NCI-H2107 treated with DMSO at 0.1 percent for 48 hours (cell line): ENCODE measurements at regions not wholly inside any gene's neighbourhood (a gene's known extent, or its start where the extent isn't known, plus 50 kb on each side); places are given as distances from the start of the nearest gene placed in this dataset.
A peak's percentile ranks its signal among the peaks of the same experiment; 100 is the strongest.

Experiments
- DNase-seq: peaks from one replicate; lab custom pipeline; 2025; ENCODE audit not compliant: unreplicated experiment; lab: John Stamatoyannopoulos, UW

DNA sequence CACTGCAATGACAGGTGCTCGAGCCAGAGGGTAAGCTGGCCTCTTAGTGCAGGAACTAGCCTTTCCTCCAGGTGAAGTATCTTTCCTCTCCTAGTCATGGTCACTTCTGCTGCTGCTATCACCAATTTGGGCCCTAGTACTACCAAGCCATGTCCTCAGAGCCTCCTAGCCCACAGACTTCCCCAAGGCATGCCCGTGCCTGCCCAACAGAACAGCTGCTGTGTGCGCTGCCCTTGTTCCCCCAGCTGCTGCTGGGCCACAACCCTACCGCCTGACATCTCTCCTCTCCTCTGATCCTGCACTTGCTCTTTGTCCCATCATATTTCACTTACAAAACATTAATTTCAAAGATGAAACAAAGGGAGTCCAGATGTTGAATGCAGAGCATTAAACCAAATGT lies 168.5 kb upstream of the FREM2 start:
- DNase-seq, result peak; percentile 9

DNA sequence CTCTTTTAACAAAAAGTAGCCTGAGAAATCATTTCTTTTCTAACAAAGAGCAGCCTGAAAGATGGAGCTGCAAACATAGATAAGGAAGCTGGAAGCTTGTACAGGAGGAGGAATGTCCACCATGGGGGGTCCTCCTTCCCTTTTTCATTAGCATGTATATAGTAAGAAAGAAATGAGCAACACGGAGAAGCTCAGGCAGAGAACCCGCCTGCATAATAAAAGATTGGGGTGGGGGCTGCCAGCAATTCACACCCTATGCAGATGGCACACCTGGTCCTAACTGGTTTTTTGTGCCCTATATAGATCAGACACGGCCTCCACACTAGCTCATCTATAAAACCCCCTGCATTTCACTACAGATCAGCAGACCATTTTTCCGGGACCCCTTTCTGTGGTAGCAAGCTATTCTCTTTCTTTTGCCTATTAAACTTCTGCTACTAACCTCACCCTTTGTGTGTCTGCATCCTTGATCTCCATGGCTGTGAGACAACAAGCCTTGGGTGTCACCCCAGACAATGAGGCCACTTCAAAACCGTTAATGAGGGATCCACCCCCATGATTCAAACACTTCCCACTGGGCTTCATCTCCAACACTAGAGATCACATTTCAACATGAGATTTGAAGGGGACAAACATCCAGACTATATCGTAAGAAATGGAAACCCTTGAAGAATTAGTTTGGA lies 167.5 kb upstream of the FREM2 start:
- peak; percentile 38 for DNase-seq

DNA sequence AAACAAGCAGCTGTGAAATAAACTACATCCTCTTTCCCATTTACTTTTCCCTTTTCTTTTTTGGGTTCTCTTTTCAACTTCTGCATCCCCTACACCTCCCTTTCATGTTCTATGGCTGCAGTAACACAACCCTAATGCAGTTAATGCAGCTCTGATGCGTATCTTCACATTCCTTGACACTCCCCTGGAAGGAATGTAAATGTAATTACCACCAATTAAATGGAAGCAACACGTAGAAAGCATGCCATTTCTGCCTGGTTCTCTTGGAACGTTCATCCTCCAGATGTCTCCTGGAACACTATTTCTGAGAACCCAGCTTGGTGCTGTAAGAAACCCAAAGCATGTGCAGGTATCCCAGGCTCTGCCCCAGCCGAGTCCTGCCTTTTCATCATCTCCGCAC lies 166.8 kb upstream of the FREM2 start:
- no peak for DNase-seq

DNA sequence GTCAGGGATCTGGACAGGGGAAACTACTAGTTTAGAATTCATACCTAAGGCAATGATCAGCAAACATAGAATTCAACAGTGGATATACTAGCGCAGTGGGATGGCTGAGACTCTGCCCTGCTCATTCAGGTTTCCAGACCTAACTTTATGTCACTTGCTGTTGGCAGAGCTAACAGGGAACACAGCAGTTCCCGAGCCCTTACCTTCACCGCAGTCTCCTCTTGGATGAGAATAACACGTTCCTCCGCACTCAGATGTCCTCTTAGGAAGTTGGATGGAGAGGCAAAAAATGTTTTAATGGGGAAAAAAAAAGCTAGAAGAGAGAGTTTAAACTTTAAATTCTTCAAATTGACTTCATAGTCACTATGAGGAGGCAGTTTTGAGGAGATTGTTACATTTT lies 159.7 kb upstream of the FREM2 start:
- no peak for DNase-seq

DNA sequence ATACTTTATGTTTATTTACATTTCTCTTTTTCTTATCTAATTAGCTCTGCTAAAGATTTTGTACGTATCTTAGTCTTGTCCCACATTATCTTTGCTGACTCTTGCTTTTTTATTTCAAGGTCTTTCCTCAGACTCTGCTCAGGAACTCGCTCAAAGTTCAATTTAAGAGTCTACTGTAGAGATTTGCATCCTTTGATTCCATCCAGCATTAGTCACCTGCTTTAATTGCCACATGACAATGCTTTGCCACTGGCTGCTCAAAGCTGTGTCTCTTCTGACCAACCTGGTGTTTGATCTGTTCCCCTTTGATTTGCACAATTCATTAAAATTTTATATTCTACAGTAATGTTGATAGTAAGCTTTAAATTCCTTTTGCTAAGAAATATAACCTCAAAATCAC lies 157.9 kb upstream of the FREM2 start:
- DNase-seq, result no peak

DNA sequence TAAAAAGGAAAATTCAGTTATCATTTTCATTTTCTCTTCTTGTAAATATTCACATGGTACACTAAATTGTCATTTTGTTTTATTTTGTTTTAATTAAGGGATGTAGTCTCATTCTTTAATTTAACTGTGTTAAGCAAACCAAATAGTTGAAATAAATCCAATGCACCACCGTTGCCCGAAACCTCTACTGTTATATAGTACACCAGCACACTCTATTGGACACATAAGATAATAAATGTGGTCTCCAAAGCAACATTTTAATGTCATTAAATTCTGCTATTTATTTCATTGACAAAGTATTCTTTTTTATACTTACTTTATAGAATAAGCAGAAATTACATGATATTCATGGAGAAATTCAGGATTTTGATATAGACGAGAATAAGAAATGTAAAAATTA lies 156.4 kb upstream of the FREM2 start:
- peak; percentile 25 for DNase-seq

DNA sequence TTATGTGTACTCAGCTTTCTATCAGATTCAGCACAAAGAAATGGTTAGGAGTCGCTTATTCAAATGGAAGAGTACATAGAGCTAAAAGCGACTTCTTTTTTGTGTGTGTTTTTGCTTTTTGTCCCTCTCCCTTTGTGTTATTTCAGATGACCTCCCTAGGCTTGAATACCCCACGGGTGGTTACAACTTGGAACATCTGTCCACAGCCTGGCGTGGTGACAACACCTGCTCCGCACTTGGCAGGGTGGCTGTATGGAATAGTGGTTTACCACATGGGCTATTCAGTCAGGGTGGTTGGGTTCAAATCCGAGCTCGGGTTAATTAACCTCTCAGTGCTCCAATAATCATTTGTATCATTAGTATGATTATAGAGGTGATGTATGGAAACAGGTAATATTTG lies 151.6 kb upstream of the FREM2 start:
- peak; percentile 71 for DNase-seq

DNA sequence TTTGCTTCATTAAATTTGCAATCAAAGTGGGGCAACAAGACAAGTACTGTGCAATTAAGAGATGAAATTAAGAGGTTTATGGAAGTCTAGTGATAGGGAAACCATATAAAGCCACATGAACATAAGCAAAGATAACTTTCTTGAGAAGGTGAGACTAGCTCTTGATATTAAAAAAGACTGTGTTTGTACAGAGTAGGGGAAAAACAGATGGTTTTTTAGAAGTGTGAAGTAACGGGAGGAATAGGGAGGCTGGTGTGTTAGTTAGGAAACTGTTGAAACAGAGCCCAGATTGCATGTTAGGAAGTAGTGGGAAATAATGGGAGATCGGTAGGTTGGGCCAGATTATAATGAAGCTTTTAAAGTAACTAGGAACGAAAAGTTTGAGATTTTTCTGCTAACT lies 149.8 kb upstream of the FREM2 start:
- no peak for DNase-seq

DNA sequence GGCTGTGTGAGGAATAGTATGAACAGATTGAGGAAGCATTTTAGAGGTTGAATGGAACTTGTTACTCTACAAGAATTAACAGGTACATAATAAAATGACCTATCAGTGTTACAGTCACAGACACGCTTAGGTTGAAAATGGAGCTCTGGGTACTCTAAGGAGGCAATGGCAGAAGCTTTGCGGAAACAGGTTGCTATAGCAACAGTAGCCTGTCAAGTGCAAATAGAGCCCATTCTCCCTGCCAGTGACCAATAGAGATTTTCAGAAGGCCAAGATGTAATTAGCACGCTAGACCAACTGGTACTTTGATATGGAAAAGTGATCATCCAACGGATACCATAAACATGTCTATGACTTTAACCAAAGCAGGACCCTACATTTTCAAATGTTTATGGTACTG lies 148.5 kb upstream of the FREM2 start:
- DNase-seq, result no peak

DNA sequence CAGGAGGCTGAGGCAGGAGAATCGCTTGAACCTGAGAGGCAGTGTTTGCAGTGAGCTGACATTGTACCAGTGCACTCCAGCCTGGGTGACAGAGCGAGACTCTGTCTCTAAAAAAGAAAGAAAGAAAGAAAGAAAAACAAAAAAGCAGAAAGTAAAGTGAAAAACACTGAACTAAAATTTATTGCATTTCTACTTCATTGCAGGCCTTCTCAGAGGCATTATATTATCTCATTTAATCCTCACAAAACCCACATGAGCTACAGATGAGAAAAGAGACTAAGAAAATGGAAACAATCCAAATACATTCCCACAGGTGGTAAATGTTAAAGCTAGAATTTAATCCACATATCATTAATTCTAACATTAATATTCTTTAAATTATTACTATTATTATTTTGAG lies 147.2 kb upstream of the FREM2 start:
- no peak for DNase-seq

DNA sequence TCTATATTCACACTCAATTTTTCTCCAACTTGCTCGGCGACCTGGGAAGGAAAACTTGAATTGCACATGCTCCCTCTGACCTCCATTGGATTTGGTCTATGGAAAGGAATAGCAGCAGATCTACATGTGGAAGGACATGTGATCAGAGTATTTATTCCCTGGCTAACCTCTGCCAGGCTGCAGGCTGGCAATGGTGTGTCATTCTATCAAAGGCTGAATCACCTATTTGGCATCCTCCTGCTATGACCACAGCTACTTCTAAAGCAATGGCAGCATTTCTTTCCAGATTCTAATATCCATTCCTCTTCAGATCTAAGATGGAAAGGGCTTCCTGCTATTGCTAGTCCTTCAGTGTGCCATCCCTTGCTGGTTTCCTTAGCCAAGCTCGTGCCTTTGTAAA lies 144.3 kb upstream of the FREM2 start:
- no peak for DNase-seq

DNA sequence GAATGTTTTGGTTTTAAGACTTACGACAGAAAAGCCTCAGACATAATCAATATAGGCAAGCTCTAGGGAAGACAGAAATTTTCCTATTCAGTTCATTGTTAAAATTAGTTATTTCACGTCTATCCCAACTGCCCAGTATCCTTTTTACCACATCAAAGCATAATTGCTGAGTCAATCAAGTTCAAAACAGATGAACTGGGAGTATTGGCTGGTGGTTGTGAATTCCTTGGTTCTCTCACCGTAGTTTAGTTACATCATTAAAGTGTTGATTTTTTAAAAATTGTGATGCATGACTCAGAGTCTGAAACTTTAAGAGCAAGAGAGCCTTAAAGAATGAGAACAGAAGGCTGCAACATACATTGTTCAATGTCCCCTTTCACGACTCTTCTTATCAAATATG lies 143.3 kb upstream of the FREM2 start:
- DNase-seq, result no peak

DNA sequence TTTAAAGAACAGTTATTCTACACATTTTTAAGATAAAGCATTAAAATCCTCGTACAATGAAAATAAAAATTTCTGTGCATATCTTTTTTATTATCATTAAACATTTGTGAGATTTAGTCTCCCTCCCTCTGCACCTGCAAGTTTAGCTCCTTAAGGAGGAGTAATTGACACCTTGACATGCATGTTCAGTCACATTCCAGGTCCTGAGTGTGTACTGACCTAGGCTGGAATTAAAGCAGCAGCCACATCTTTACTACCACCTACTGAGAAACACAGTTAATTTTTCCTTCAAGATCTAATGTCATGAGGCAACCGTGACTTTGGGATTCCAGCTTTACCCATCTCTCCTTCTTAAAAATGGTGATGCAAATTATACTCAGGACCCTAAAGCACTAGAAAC lies 123.1 kb upstream of the FREM2 start:
- no peak for DNase-seq

DNA sequence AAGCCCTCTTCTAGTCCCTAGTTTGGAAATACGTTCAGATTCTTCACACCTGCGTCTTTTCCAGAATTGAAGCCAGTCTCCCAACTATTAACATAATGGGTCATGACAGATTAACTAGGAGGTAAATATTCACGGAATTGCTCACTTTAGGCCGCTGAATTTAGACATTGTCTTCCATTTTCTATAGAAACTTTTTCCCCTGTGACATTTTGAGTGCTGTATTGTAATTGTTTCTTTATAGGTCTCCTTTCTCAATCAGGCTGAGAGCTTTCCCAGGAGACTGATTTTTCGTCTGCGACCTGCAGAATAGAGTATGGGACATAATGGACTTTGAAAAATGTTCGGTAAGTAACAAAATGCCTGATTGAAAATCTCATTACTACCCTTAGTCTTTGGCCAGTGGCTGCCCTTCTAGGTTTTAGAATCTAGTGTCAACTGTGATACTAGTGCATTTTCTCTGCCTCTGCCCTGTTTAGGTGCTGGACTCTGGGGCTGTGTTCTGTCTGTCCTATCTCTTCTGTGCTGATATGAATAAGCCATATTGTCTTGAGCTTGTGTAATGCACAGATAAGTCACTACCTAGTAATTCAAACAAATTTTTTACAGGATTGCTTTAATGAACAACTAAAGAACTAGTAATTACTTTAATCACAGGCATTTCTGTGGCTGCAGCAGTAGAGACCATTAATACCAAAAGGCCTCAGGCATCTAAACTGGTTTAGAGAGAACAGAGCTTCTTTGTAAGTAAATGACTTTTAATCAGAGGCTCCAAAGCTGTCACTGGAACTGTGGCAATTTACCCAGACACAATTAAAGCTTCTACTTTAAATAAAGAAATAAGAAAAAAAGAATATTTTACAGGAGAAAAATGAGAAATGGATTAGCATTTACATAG lies 122.4 kb upstream of the FREM2 start:
- no peak for DNase-seq

DNA sequence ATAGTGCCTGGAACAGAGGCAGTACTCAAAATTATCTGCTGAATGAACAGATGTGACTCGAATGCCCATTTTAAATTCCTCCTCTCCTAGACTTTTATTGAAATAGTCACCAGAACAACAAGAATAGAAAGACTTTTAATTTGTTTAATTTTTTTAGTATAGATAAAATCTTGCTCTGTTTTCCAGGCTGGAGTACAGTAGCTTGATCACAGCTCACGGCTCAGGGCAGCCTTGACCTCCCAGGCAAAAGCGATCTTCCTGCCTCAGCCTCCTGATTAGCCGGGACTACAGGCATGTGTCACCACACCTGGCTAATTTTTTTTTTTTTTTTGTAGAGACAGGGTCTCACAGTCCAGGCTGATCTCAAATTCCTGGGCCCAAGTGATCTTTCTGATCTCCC lies 120.9 kb upstream of the FREM2 start:
- no peak for DNase-seq

DNA sequence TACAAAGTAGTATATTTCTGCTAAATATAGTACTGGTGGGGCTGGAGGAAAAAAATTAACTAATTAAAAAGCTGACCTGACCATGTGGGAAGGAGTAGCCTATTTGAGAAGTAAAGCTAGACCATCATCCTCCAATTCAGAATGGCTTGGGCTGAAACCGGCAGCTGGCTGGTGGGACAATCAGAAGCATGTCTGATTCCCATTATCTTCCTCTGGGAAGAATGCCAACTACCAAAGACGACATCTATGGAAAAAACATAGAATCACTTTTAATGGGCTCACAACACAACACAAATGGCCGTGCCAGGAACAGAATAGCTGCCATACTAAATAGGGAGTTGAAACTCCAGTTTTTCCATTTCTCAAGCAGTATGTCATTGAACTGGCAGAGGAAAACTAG lies 120.4 kb upstream of the FREM2 start:
- peak; percentile 49 for DNase-seq

DNA sequence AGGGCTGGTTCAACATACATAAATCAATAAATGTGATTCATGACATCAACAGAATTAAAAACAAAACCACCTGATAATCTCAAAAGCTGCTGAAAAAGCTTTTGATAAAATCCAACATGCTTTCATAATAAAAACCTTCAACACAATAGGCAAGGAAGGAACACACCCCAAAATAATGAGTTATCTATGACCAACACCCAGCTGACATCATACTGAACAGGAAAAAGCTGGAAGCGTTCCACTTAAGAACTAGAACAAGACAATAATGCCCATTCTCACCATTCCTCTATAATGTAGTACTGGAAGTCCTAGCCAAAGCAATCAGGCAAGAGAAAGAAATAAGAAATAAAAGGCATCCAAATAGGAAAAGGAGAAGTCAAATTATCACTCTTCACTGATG lies 116.2 kb upstream of the FREM2 start:
- no peak for DNase-seq

DNA sequence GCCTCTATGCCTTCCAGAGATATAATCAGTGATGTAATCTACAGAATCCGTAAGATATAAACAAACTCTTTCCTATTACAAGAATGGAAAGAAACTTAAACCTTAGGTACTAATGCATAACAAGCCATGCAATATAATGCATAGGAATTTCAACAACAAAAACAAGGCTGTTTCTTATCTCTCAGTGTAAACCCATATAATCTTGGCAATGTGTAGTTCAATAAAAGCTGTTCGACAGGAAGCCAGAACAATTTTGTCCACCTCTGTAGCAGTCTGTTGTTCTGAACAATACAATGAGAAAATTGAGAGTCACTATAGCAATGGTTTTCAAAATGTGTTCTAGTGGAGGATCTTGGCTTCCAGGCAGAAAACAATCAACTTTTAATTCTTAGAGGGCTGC lies 111.5 kb upstream of the FREM2 start:
- DNase-seq, result no peak

DNA sequence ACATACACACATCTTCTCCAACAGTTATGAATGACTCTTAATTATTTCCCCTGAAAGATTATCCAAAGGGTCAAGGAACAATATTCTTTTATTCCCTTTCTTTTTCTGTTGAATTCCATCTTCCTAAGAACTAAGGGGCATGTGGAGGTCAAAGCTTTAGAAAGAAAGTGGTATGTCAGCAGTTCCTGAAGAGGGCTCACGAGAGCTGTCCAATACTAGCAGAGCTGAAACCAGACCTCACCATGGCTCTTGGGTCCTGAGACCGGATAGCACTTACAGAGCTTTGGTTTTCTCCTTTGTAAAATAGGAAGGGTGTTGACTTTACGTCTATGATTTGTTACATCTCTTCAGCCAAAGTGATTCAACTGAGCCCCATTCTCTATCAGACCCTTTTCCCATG lies 109.8 kb upstream of the FREM2 start:
- DNase-seq, result no peak

DNA sequence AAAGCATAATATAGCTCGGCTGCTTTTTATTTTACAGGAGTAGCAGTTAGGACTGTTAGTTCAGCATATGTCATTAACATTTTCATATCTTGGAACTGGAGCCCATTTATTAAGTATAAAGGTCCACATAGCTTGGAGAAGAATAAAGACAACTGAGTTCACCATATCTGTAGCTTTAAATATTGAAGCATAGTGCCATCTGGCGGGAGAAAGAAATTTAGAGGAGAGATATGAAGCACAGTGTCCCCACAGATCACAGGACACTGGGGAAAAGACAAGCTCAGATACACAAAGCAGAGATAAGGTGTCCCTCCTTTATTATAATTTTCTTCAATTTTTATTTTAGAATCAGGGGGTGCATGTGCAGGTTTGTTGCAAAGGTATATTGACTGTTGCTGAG lies 104.7 kb upstream of the FREM2 start:
- DNase-seq, result peak; percentile 26

DNA sequence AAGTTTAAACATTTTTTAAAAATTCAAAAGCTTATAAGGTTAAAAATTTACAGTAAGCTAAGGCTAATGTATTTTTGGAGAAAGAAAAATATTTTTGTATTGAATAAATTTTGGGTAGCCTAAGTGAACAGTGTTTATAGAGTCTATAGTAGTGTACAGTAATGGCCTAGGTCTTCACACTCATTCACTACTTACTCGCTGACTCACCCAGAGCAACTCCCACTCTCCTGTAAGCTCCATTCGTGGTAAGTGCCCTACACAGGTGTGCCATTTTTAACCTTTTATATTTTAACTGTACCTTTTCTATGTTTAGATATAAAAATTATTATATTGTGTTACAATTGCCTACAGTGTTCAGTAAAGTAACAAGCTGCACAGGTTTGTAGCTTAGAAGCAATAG lies 96.6 kb upstream of the FREM2 start:
- DNase-seq, result peak; percentile 3

DNA sequence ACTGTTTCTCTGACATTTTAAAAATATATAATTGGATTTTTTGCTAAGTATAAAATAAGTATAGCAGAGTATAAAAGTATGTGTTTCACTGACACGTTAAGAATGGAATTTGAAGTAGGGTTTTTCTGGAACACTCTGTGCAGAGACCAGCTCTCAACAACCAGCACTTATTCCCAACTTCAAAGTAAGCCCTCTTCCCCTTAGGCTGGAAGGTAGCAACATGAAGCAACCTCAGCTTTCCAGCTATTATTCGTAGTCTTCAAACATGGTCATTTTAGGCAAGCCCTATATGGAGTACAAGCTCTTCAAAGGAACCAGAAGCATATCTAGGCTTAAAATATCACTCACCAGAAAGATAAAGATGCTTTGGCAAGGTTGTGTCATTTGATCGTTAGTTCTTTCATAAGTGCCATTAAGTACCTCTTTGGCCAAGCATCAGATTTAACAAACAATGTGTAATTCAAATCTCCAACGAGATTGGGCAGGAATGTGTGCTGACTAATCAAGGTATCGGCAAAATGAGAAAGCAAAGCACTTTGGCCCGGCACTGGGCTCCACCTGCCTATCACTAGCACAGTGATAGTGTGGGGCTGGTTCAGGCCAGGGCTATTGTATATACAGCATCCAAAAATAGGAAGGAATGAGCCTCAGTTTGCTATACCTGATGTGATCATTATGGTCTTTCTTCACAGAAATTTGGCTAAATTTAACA lies 95.9 kb upstream of the FREM2 start:
- DNase-seq, result peak; percentile 96
